ENCODE measurements at regions not wholly inside any gene's neighbourhood (a gene's known extent, or its start where the extent isn't known, plus 50 kb on each side); places are given as distances from the start of the nearest gene placed in this dataset.
A peak's percentile ranks its signal among the peaks of the same experiment; 100 is the strongest.

GRCh38 chr2:181372646-181373040 lies 84.5 kb upstream of the ITGA4 start:
- ATAC-seq (no peak), DNase-seq (no peak)
- WGBS = 72% methylated on average over 3 of the region's 3 CpGs
- intact Hi-C loops (cut with DNase I) = no loop called here
- no peaks in the 10 kb centered on the region for H3K9me3 ChIP-seq (ENCODE audit: control insufficient read depth, low read length)
- H3K4me3 ChIP-seq (ENCODE audit: low read length) = no peak overlapping the region
- peaks cover 2% of the 10 kb centered on the region for H3K27me3 ChIP-seq (ENCODE audit: control insufficient read depth, insufficient read depth)
- H3K4me1 ChIP-seq (ENCODE audit: control insufficient read depth, insufficient read depth, low read length) = no peaks in the 10 kb centered on the region
- H3K27ac ChIP-seq (ENCODE audit: low read length) = no peak overlapping the region

DNA sequence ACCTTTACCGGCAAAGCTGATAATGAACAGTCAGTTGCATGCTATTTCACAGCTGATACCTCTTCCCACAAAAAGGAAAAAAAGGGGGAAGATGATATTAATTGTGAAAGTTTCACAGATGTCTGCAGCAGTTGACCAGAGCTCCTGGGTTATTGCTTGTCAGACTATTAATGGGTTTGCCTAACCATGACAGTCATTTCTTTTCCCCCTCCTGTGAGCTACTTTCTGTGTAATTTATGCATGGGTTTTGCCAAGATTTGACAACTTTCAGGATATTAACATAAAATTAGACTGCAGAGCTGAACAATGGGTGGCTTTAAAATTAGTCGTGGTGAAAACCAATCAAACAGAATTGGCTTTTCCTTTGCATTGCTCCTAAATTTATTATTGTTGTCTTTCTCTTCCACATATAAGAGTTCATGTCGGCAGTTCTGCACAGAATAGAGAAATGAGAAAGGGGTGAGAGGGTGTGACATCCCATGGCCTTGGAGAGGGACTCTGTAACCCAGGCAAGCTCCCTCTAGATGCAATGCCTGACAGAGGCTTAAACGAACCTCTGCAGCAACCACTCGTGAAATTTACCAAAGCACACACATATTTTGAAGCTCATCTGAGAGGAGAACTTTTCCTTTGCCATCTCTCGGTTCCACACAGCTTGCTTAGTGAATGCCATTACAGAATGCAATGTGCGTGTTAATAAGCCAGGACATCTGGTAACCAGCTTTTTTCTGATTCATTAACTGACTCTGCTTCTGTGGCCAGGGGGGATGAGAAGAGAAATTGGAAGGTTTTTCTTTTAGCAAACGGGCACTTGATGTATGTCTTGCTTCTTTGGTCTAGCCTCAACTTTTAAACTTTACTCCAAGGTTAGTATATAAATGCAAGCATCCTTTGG lies 82.2 kb upstream of the ITGA4 start:
- intact Hi-C loops (cut with DNase I) = no loop called here
- ATAC-seq (no peak), DNase-seq (no peak)

GRCh38 chr2:181376442-181376841 lies 80.7 kb upstream of the ITGA4 start:
- DNase-seq = no peak
- Histone ChIP-seq H3K27me3 (ENCODE audit: control insufficient read depth, insufficient read depth) (peaks cover 2% of the 10 kb centered on the region), H3K4me1 (ENCODE audit: control insufficient read depth, insufficient read depth, low read length) (no peaks in the 10 kb centered on the region), H3K4me3 (ENCODE audit: low read length) (no peak overlapping the region), H3K27ac (ENCODE audit: low read length) (no peak overlapping the region), H3K9me3 (ENCODE audit: control insufficient read depth, low read length) (no peaks in the 10 kb centered on the region)
- intact Hi-C loops (cut with DNase I) = no loop called here
- no peak for ATAC-seq
- 82% methylated on average over 6 of the region's 6 CpGs for WGBS

More for the DNA sequence above, 82.2 kb upstream of the ITGA4 start:
- Histone ChIP-seq H3K4me1 (ENCODE audit: control insufficient read depth, insufficient read depth, low read length) (no peaks in the 10 kb centered on the region), H3K4me3 (ENCODE audit: low read length) (no peak overlapping the region), H3K9me3 (ENCODE audit: control insufficient read depth, low read length) (no peaks in the 10 kb centered on the region), H3K27me3 (ENCODE audit: control insufficient read depth, insufficient read depth) (peaks cover 2% of the 10 kb centered on the region), H3K27ac (ENCODE audit: low read length) (no peak overlapping the region)
- 63% methylated on average over 8 of the region's 8 CpGs for WGBS

GRCh38 chr2:181376999-181377398 lies 80.2 kb upstream of the ITGA4 start:
- Histone ChIP-seq H3K4me3 (ENCODE audit: low read length) (no peak overlapping the region), H3K9me3 (ENCODE audit: control insufficient read depth, low read length) (no peaks in the 10 kb centered on the region), H3K27me3 (ENCODE audit: control insufficient read depth, insufficient read depth) (peaks cover 2% of the 10 kb centered on the region), H3K27ac (ENCODE audit: low read length) (no peak overlapping the region), H3K4me1 (ENCODE audit: control insufficient read depth, insufficient read depth, low read length) (no peaks in the 10 kb centered on the region)
- WGBS = 72% methylated on average over 1 of the region's 1 CpG
- intact Hi-C loops (cut with DNase I) = no loop called here
- no peak for DNase-seq
- no peak for ATAC-seq

- Histone ChIP-seq H3K27ac (ENCODE audit: low read length) (no peak overlapping the region), H3K9me3 (ENCODE audit: control insufficient read depth, low read length) (no peaks in the 10 kb centered on the region), H3K4me3 (ENCODE audit: low read length) (no peak overlapping the region), H3K4me1 (ENCODE audit: control insufficient read depth, insufficient read depth, low read length) (no peaks in the 10 kb centered on the region), H3K27me3 (ENCODE audit: control insufficient read depth, insufficient read depth) (peaks cover 2% of the 10 kb centered on the region)
- ATAC-seq (no peak), DNase-seq (no peak)
- intact Hi-C loops (cut with DNase I) = no loop called here
- WGBS = 72% methylated on average over 5 of the region's 5 CpGs
Observed at GRCh38 chr2:181378491-181378890, 78.7 kb upstream of the ITGA4 start.

DNA sequence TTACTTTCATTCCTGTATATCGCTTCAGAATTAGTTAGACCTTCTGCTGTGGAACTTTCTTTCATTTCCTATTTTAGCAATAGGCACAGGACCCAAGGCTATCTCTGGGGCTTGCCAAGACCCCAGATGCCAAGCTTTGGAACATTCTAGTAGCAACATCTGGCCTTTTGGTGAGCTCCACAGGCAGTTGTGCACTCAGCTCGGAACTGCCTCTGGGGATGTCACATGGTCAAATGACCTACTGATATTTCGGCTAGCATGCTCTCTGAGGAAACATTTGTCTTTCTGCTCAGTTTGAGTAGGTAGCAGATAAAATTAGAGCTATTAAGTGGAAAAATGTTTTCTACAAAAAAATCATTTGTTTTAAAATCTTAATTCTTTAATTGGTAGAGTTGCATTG lies 76.6 kb upstream of the ITGA4 start:
- Histone ChIP-seq H3K9me3 (ENCODE audit: control insufficient read depth, low read length) (no peaks in the 10 kb centered on the region), H3K4me1 (ENCODE audit: control insufficient read depth, insufficient read depth, low read length) (no peaks in the 10 kb centered on the region), H3K27me3 (ENCODE audit: control insufficient read depth, insufficient read depth) (no peaks in the 10 kb centered on the region), H3K27ac (ENCODE audit: low read length) (no peak overlapping the region), H3K4me3 (ENCODE audit: low read length) (no peak overlapping the region)
- no peak for ATAC-seq
- DNase-seq = peak in 1 of 3 donors; percentile 40
- intact Hi-C loops (cut with DNase I) = no loop called here
- WGBS = 56% methylated on average over 3 of the region's 3 CpGs

DNA sequence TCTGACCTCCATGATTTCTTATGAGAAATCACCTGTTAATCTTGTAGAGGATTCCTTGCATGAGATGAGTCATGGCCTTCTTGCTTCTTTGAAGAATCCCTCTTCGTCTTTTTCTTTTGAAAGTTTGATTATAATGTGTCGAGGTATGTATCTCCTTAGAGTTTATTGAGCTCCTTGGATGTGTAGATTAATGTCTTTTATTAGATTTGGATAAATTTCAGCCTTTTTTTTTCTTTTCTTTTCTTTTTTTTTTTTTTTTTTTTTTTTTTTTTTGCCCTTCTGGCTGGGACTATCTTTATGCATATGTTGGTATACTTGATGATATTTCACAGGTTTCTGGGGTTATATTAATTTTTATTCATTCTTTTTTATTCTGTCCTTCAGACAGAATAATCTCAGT lies 72.3 kb upstream of the ITGA4 start:
- Histone ChIP-seq H3K27me3 (ENCODE audit: control insufficient read depth, insufficient read depth) (no peaks in the 10 kb centered on the region), H3K27ac (ENCODE audit: low read length) (no peak overlapping the region), H3K4me1 (ENCODE audit: control insufficient read depth, insufficient read depth, low read length) (no peaks in the 10 kb centered on the region), H3K9me3 (ENCODE audit: control insufficient read depth, low read length) (no peaks in the 10 kb centered on the region), H3K4me3 (ENCODE audit: low read length) (no peak overlapping the region)
- no peak for ATAC-seq
- WGBS = 91% methylated on average over 2 of the region's 2 CpGs
- intact Hi-C loops (cut with DNase I) = no loop called here
- no peak for DNase-seq

DNA sequence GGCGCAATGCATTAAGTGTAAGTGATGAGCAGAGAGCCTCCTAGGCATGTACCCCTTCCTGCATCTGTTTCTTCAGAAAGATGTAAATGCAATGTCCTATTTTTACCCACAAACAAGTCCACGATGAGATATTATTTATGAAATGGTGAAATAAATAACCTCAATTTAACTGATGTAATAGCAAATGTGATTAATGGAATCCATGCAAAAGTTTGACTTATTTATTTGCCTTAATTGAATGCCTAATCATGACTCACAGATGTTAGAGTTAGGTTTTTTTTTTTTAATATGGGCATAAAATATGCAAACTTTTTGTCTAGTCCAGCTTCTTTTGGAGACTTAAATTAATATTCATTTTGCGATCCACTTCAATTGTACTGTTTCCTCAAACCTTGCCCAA lies 67.7 kb upstream of the ITGA4 start:
- WGBS = 84% methylated on average over 3 of the region's 3 CpGs
- ATAC-seq (no peak), DNase-seq (no peak)
- Histone ChIP-seq H3K27ac (ENCODE audit: low read length) (no peak overlapping the region), H3K27me3 (ENCODE audit: control insufficient read depth, insufficient read depth) (no peaks in the 10 kb centered on the region), H3K9me3 (ENCODE audit: control insufficient read depth, low read length) (no peaks in the 10 kb centered on the region), H3K4me3 (ENCODE audit: low read length) (no peak overlapping the region), H3K4me1 (ENCODE audit: control insufficient read depth, insufficient read depth, low read length) (no peaks in the 10 kb centered on the region)
- intact Hi-C loops (cut with DNase I) = no loop called here

DNA sequence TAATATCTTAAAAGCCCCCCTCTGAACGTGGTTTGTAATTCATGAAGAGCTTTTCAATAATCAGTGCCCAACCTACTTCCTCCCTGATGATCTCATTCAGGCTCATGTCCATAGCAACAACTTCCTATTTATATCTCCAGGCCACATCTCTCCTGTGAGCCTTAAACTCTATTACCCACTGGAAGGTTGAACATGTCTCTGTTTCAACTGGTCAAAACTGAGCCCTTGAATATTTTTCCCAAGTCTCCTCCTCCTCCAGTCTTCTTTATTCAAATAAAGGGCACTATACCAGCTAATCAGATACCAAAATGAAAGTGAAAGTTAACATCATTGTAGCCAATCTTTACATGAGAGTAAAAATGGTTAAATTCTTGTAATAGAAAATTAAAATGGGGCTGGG lies 63.7 kb upstream of the ITGA4 start:
- H3K27me3 ChIP-seq (ENCODE audit: control insufficient read depth, insufficient read depth) = no peaks in the 10 kb centered on the region
- intact Hi-C loops (cut with DNase I) = no loop called here
- no peaks in the 10 kb centered on the region for H3K4me1 ChIP-seq (ENCODE audit: control insufficient read depth, insufficient read depth, low read length)
- no peak overlapping the region for H3K27ac ChIP-seq (ENCODE audit: low read length)
- no peaks in the 10 kb centered on the region for H3K9me3 ChIP-seq (ENCODE audit: control insufficient read depth, low read length)
- 15% methylated on average over 1 of the region's 1 CpG for WGBS
- ATAC-seq (peak in 1 of 2 donors; percentile 62), DNase-seq (no peak)
- H3K4me3 ChIP-seq (ENCODE audit: low read length) = no peak overlapping the region

GRCh38 chr2:181394741-181395437 lies 62.3 kb upstream of the ITGA4 start:
- no peaks in the 10 kb centered on the region for H3K9me3 ChIP-seq (ENCODE audit: control insufficient read depth, low read length)
- no peaks in the 10 kb centered on the region for H3K4me1 ChIP-seq (ENCODE audit: control insufficient read depth, insufficient read depth, low read length)
- WGBS = 78% methylated on average over 4 of the region's 4 CpGs
- DNase-seq = no peak
- no peak overlapping the region for H3K4me3 ChIP-seq (ENCODE audit: low read length)
- intact Hi-C loops (cut with DNase I) = no loop called here
- no peaks in the 10 kb centered on the region for H3K27me3 ChIP-seq (ENCODE audit: control insufficient read depth, insufficient read depth)
- no peak overlapping the region for H3K27ac ChIP-seq (ENCODE audit: low read length)
- ATAC-seq = no peak

- intact Hi-C loops (cut with DNase I) = no loop called here
- Histone ChIP-seq H3K9me3 (ENCODE audit: control insufficient read depth, low read length) (no peaks in the 10 kb centered on the region), H3K27me3 (ENCODE audit: control insufficient read depth, insufficient read depth) (no peaks in the 10 kb centered on the region), H3K4me3 (ENCODE audit: low read length) (no peak overlapping the region), H3K27ac (ENCODE audit: low read length) (no peak overlapping the region), H3K4me1 (ENCODE audit: control insufficient read depth, insufficient read depth, low read length) (no peaks in the 10 kb centered on the region)
- WGBS = 75% methylated on average over 2 of the region's 2 CpGs
- ATAC-seq = no peak
- DNase-seq = no peak
Observed at GRCh38 chr2:181395851-181396250, 61.3 kb upstream of the ITGA4 start.

Measured in right cardiac atrium (tissue), 5 donors.